CD4-positive, alpha-beta T cell (primary cell): ENCODE measurements at regions not wholly inside any gene's neighbourhood (a gene's known extent, or its start where the extent isn't known, plus 50 kb on each side); places are given as distances from the start of the nearest gene placed in this dataset.

Experiments
- ATAC-seq: fragments of 200-7000 bp; cut with Tn5 transposase; one replicate; pipeline ENCODE4 v1.10.0; 2022; ENCODE audit warnings: mild to moderate bottlenecking; ENCODE audit not compliant: poor library complexity
- CTCF ChIA-PET: fragments of 350-600 bp; sonication (Branson Sonifier 250); formaldehyde crosslinking; loops from one replicate; lab custom pipeline; 2021; ENCODE audit warnings: antibody characterized with exemption, inconsistent platforms; lab: Charles Lee
- POLR2A ChIA-PET: fragments of 350-600 bp; sonication (Branson Sonifier 250); formaldehyde crosslinking; loops from one replicate; lab custom pipeline; 2021; ENCODE audit warnings: antibody characterized with exemption, inconsistent platforms; lab: Charles Lee
- DNase-seq, 14 experiments: peaks; one replicate each; pipeline ENCODE4 v3.0.0-alpha.2; 2013 to 2020; ENCODE audit warnings: mixed read lengths in 2 of 14
- H3K27ac ChIP-seq, 2 donors: one replicate each; pipeline versions ENCODE4 v1.5.1 to v1.7.0; 2013; ENCODE audit warnings: low read length in 2 of 2, low read depth in 1 of 2, mild to moderate bottlenecking in 1 of 2
- H3K27me3 ChIP-seq, 2 experiments: 1 replicate in 1 of 2; 2 replicates in 1 of 2; pipeline versions ENCODE4 v1.6.1 to v1.7.0; 2013; ENCODE audit warnings: low read length in 2 of 2, control low read depth in 1 of 2, mild to moderate bottlenecking in 1 of 2, moderate library complexity in 1 of 2; ENCODE audit not compliant: insufficient read depth in 2 of 2, control insufficient read depth in 1 of 2
- H3K36me3 ChIP-seq: one replicate; pipeline ENCODE4 v1.6.1; 2013; ENCODE audit warnings: low read length, control low read depth; ENCODE audit not compliant: insufficient read depth
- H3K4me1 ChIP-seq: one replicate; pipeline ENCODE4 v1.6.1; 2013; ENCODE audit warnings: low read length, control low read depth; ENCODE audit not compliant: insufficient read depth
- H3K4me3 ChIP-seq: one replicate; pipeline ENCODE4 v1.5.1; 2013; ENCODE audit warnings: mild to moderate bottlenecking, low read length, moderate library complexity
- H3K9me3 ChIP-seq, 2 experiments: 1 replicate in 1 of 2; 2 replicates in 1 of 2; pipeline versions ENCODE4 v1.6.1 to v1.7.0; 2013; ENCODE audit warnings: low read length in 2 of 2, mild to moderate bottlenecking in 2 of 2, control low read depth in 1 of 2, moderate library complexity in 1 of 2; ENCODE audit not compliant: control insufficient read depth in 1 of 2, insufficient read depth in 1 of 2
- H3K27ac Mint-ChIP-seq: one replicate; pipeline ENCODE4 v1.8.0; 2020; ENCODE audit warnings: mixed read lengths
- H3K27me3 Mint-ChIP-seq: one replicate; pipeline ENCODE4 v1.8.0; 2021; ENCODE audit warnings: mixed read lengths
- H3K36me3 Mint-ChIP-seq: one replicate; pipeline ENCODE4 v1.8.0; 2021; ENCODE audit warnings: low read depth, mixed read lengths
- H3K4me1 Mint-ChIP-seq: one replicate; pipeline ENCODE4 v1.8.0; 2021; ENCODE audit warnings: low read depth, mixed read lengths
- H3K4me3 Mint-ChIP-seq: one replicate; pipeline ENCODE4 v1.8.0; 2020; ENCODE audit warnings: mild to moderate bottlenecking, mixed read lengths
- H3K9me3 Mint-ChIP-seq: one replicate; pipeline ENCODE4 v1.8.0; 2020; ENCODE audit warnings: mixed read lengths
- intact Hi-C, 2 experiments: fragments of 100-400 bp; cut with DNase I in 1 of 2; cut with micrococcal nuclease in 1 of 2; formaldehyde crosslinking; loops; one replicate each; pipeline versions ENCODE4 v1.15.1 to v1.9.0; 2023 to 2025; cut with DNase I, micrococcal nuclease
- TF ChIP-seq, protein P1 (sequence below): fragments of 200-600 bp; IDR thresholded peaks from one replicate; pipeline ENCODE4 v1.8.0; 2022; ENCODE audit warnings: antibody characterized with exemption, mild to moderate bottlenecking

DNA sequence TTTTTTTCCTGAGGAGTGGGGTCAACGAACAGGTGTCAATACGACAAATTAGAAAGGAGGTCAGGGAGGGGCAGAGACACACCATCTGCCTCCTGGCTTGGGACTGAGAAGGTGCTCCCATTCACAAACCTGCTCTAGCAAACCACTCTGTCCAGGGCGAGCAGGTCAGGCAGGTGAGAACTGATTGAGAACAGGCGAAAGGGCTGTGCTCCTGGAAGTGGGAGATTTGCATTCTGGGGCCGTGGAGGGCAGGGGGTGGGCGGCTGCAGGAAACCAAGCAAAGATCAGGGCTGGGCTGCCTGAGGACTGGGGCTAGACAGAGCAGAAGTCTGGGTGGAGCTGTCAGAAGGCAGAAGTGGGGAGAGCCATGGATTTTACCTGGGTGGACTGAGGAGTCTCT is 98.9 kb upstream of the NLRP1 start:
- ChIA-PET POLR2A (no interaction called here), CTCF (no interaction called here)
- no peak overlapping the region for H3K27ac Mint-ChIP-seq

DNA sequence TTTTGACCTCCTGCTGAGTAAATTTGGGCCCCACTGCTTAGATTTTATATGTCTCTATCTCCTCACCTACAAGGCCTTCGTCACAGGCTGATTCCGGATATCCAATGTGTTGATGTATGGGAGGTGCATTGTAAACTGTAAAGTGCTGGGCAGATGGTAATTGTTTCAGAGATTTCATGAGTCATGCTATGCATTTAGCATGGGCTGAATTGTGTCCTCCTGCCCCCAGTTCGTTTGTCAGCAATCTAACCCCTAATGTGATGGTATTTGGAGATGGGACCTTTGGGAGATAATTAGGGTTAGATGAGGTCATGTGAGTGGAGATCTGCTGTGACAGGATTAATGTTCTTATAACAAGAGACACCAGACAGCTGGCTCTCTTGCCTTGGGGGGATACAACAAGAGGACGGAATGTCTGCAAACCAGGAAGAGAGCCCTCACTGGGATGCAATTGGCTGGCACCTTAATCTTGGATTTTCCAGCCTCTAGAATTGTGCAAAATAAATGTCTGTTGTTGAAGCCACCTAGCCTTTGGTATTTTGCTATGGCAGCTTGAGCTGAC is 101.8 kb upstream of the NLRP1 start:
- Histone ChIP-seq H3K9me3 (peaks cover 0 to 4% of the 10 kb centered on the region in 2 experiments), H3K4me1 (no peaks in the 10 kb centered on the region), H3K4me3 (no peak overlapping the region), H3K27me3 (peaks cover 2 to 4% of the 10 kb centered on the region in 2 experiments), H3K36me3 (no peaks in the 10 kb centered on the region), H3K27ac (no peak overlapping the region)
- DNase-seq (no peak), ATAC-seq (no peak)
- Mint-ChIP-seq H3K27ac (no peak overlapping the region), H3K9me3 (no peaks in the 10 kb centered on the region), H3K36me3 (no peaks in the 10 kb centered on the region), H3K27me3 (peaks cover 36% of the 10 kb centered on the region), H3K4me1 (no peaks in the 10 kb centered on the region), H3K4me3 (no peak overlapping the region)
- intact Hi-C loops = no loop called here
- TF ChIP-seq, protein P1, sequence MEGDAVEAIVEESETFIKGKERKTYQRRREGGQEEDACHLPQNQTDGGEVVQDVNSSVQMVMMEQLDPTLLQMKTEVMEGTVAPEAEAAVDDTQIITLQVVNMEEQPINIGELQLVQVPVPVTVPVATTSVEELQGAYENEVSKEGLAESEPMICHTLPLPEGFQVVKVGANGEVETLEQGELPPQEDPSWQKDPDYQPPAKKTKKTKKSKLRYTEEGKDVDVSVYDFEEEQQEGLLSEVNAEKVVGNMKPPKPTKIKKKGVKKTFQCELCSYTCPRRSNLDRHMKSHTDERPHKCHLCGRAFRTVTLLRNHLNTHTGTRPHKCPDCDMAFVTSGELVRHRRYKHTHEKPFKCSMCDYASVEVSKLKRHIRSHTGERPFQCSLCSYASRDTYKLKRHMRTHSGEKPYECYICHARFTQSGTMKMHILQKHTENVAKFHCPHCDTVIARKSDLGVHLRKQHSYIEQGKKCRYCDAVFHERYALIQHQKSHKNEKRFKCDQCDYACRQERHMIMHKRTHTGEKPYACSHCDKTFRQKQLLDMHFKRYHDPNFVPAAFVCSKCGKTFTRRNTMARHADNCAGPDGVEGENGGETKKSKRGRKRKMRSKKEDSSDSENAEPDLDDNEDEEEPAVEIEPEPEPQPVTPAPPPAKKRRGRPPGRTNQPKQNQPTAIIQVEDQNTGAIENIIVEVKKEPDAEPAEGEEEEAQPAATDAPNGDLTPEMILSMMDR = no peak
- POLR2A ChIA-PET = no interaction called here
- CTCF ChIA-PET = no interaction called here

More for the DNA sequence above, 98.9 kb upstream of the NLRP1 start:
- DNase-seq (no peak), ATAC-seq (no peak)
- no peak overlapping the region for H3K27ac ChIP-seq
- Mint-ChIP-seq H3K4me3 (no peak overlapping the region), H3K4me1 (no peaks in the 10 kb centered on the region), H3K27me3 (peaks cover 48% of the 10 kb centered on the region), H3K9me3 (no peaks in the 10 kb centered on the region), H3K36me3 (no peaks in the 10 kb centered on the region)
- no peak overlapping the region for H3K4me3 ChIP-seq
- H3K9me3 ChIP-seq = peaks cover 0 to 4% of the 10 kb centered on the region in 2 experiments
- TF ChIP-seq, protein P1 = no peak
- peaks cover 4 to 9% of the 10 kb centered on the region in 2 experiments for H3K27me3 ChIP-seq
- no peaks in the 10 kb centered on the region for H3K4me1 ChIP-seq
- H3K36me3 ChIP-seq = no peaks in the 10 kb centered on the region
- intact Hi-C loops = no loop called here

DNA sequence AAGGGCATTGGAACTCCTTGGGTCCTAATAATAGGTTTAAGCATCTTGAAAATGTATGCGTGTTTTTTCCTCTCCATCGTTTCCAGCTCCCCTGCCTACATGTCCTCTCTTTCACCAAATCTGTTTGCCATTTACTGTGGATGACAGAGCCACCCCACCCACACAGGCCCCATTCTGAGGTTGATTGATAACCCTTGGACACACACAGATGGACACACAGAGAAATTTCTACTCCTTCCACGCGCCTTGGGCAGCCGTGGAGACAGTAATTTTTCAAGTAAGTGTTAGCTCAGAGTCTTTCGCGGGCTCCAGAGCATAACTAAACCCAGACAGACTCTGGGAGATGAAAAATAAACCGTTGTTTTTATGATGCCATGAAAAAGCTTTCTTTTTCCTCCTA is 103.3 kb upstream of the NLRP1 start:
- ChIA-PET CTCF (no interaction called here), POLR2A (no interaction called here)
- Mint-ChIP-seq H3K27ac (no peak overlapping the region), H3K9me3 (no peaks in the 10 kb centered on the region), H3K27me3 (peaks cover 25% of the 10 kb centered on the region), H3K4me1 (no peaks in the 10 kb centered on the region), H3K4me3 (no peak overlapping the region), H3K36me3 (no peaks in the 10 kb centered on the region)
- TF ChIP-seq, protein P1 = no peak
- no peaks in the 10 kb centered on the region for H3K36me3 ChIP-seq
- H3K4me1 ChIP-seq = no peaks in the 10 kb centered on the region
- H3K27me3 ChIP-seq = peaks cover 0 to 4% of the 10 kb centered on the region in 2 experiments
- ATAC-seq (no peak), DNase-seq (no peak)
- intact Hi-C loops = no loop called here
- H3K9me3 ChIP-seq = peaks cover 0 to 4% of the 10 kb centered on the region in 2 experiments
- H3K4me3 ChIP-seq = no peak overlapping the region
- H3K27ac ChIP-seq = no peak overlapping the region
